ENCODE measurements at regions not wholly inside any gene's neighbourhood (a gene's known extent, or its start where the extent isn't known, plus 50 kb on each side); places are given as distances from the start of the nearest gene placed in this dataset.

- TF ChIP-seq, protein P1, sequence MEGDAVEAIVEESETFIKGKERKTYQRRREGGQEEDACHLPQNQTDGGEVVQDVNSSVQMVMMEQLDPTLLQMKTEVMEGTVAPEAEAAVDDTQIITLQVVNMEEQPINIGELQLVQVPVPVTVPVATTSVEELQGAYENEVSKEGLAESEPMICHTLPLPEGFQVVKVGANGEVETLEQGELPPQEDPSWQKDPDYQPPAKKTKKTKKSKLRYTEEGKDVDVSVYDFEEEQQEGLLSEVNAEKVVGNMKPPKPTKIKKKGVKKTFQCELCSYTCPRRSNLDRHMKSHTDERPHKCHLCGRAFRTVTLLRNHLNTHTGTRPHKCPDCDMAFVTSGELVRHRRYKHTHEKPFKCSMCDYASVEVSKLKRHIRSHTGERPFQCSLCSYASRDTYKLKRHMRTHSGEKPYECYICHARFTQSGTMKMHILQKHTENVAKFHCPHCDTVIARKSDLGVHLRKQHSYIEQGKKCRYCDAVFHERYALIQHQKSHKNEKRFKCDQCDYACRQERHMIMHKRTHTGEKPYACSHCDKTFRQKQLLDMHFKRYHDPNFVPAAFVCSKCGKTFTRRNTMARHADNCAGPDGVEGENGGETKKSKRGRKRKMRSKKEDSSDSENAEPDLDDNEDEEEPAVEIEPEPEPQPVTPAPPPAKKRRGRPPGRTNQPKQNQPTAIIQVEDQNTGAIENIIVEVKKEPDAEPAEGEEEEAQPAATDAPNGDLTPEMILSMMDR (conservative IDR thresholded peaks at IDR 0.05; ENCODE audit: low read length): no peak
- TF ChIP-seq EZH2phosphoT487 (IDR thresholded peaks at IDR 0.05; ENCODE audit: borderline replicate concordance): no peak
Measured at GRCh38 chrX:42437211-42437610, 340.8 kb downstream of the PPP1R2C start.

All from Loucy (cell line).